Gastrocnemius medialis (tissue), 4 donors: ENCODE measurements at regions not wholly inside any gene's neighbourhood (a gene's known extent, or its start where the extent isn't known, plus 50 kb on each side); places are given as distances from the start of the nearest gene placed in this dataset.

ENCODE experiments used
- ATAC-seq, 2 donors: fragments of 150-250 bp; one replicate each; pipeline ENCODE4 v1.9.1; 2016
- DNase-seq, 2 donors: peaks; one replicate each; pipeline ENCODE4 v3.0.0-alpha.2; 2019
- H3K27ac ChIP-seq, 4 donors: fragments of 200-600 bp; sonication (generic); 1 replicate in 1 of 4; 2 replicates in 3 of 4; pipeline ENCODE4 v1.5.1; 2016 to 2018; ENCODE audit warnings: mild to moderate bottlenecking in 2 of 4, moderate library complexity in 1 of 4
- H3K27me3 ChIP-seq, 3 donors: fragments of 200-600 bp; sonication (generic) in 2 of 3; 1 replicate in 1 of 3; 2 replicates in 2 of 3; pipeline versions ENCODE4 v1.5.1 to v1.6.0; 2016 to 2019; ENCODE audit warnings: mild to moderate bottlenecking in 1 of 3, moderate library complexity in 1 of 3
- H3K36me3 ChIP-seq, 2 donors: fragments of 200-600 bp; sonication (generic) in 1 of 2; one replicate each; pipeline ENCODE4 v1.5.1; 2017 to 2018
- H3K4me1 ChIP-seq, 2 donors: fragments of 200-600 bp; sonication (generic) in 1 of 2; one replicate each; pipeline ENCODE4 v1.5.1; 2016 to 2017; ENCODE audit warnings: mild to moderate bottlenecking in 2 of 2
- H3K4me3 ChIP-seq, 4 donors: fragments of 200-600 bp; sonication (generic) in 3 of 4; 1 replicate in 1 of 4; 2 replicates in 3 of 4; pipeline ENCODE4 v1.5.1; 2016 to 2019; ENCODE audit warnings: mild to moderate bottlenecking in 2 of 4
- H3K9me3 ChIP-seq, 3 donors: fragments of 200-600 bp; sonication (generic) in 2 of 3; 1 replicate in 1 of 3; 2 replicates in 2 of 3; pipeline ENCODE4 v1.5.1; 2016 to 2019
- CTCF ChIP-seq, 5 experiments: fragments of 450-650 bp in 3 of 5; fragments of 200-600 bp in 2 of 5; sonication (generic) in 2 of 5; IDR thresholded peaks in 4 of 5; conservative IDR thresholded peaks in 1 of 5; 1 replicate in 4 of 5; 2 replicates in 1 of 5; pipeline ENCODE4 v1.5.1; 2016 to 2019; ENCODE audit warnings: antibody characterized with exemption in 5 of 5, mild to moderate bottlenecking in 3 of 5, moderate library complexity in 3 of 5
- POLR2A ChIP-seq, 2 donors: fragments of 450-650 bp; IDR thresholded peaks; one replicate each; pipeline ENCODE4 v1.6.1; 2017; ENCODE audit warnings: antibody characterized with exemption in 2 of 2, mild to moderate bottlenecking in 2 of 2, moderate library complexity in 2 of 2
- in situ Hi-C, 4 donors: fragments of 200-750 bp; cut with MboI; loops; one replicate each; pipeline versions ENCODE4 v1.15.0 to v1.8.0; 2017; ENCODE audit warnings: low sequenced_read_pairs in 4 of 4
- intact Hi-C: fragments of 100-400 bp; cut with DNase I; formaldehyde crosslinking; loops from one replicate; pipeline ENCODE4 v1.15.1; 2023; ENCODE audit warnings: low total_unique reads

DNA sequence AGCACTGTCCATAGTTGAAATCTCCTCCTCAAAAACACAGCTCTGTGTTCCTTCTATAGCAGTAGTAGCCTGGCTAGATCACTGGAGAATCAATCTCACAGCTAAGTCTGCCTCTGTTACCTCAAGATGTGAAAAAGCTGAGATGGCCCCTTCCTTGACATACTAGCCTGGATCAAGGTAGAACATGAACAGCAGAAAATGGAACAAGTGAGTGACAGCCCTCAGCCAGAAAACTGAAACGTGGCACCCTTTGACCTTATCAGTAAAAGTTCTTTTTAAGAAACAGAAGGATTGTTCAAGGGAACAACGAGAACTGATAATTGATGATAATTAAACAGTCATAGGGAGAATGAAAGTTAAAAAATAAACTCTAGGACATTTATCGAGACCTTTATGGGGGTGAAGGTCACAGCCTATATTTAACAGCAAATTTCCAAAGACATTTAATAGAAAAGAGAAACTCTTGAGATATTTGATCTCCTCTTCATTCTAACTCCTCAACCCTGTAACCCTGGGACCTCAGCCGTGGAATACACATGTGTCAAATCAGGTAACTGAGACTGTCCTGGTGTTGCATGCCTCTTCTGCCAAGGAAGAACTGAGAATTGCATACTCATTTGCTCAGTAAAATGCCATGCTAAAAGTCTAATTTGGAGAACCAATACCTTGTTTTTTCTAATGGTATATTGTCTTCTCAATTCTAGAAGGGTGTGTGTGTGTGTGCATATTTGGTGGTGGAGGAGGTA is 258.0 kb upstream of the ATP2B1 start:
- ATAC-seq (no peak), DNase-seq (no peak)
- Histone ChIP-seq H3K27ac (no peak overlapping the region), H3K4me3 (no peak overlapping the region), H3K9me3 (no peaks in the 10 kb centered on the region), H3K4me1 (no peaks in the 10 kb centered on the region), H3K27me3 (no peaks in the 10 kb centered on the region), H3K36me3 (no peaks in the 10 kb centered on the region)
- TF ChIP-seq CTCF (IDR thresholded peaks at IDR 0.05 in 4 of 5, conservative IDR thresholded peaks at IDR 0.05 in 1 of 5) (no peak), POLR2A (IDR thresholded peaks at IDR 0.05) (no peak)
- in situ Hi-C loops, result no loop called here
- intact Hi-C loops, result no loop called here

DNA sequence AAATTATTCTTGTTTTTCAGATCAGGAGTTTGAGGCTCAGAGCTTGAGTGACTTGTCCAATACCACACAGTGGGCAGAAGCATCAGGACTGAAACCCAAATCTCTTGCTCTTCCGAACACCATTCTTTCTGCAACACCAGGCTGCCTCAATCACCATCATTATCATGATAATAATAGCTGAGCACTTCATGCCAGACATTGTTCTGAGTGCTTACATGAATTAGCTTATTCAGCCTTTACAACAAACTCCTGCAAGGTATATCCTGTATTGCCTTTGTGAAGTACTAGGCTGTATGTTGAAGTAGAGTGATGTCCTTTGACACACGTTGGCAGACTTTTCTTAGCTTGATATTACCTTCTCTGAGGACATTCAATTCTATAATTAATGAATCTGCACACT is 257.4 kb upstream of the ATP2B1 start:
- H3K36me3 ChIP-seq, result no peaks in the 10 kb centered on the region
- no peaks in the 10 kb centered on the region for H3K9me3 ChIP-seq
- H3K4me3 ChIP-seq, result no peak overlapping the region
- TF ChIP-seq POLR2A (IDR thresholded peaks at IDR 0.05), result no peak
- intact Hi-C loops (no loop called here), in situ Hi-C loops (no loop called here)
- H3K27me3 ChIP-seq, result no peaks in the 10 kb centered on the region
- no peak for DNase-seq
- H3K27ac ChIP-seq, result no peak overlapping the region
- ATAC-seq, result no peak
- no peaks in the 10 kb centered on the region for H3K4me1 ChIP-seq

GRCh38 chr12:89962648-89963047 is 254.0 kb upstream of the ATP2B1 start:
- TF ChIP-seq CTCF (IDR thresholded peaks at IDR 0.05 in 4 of 5, conservative IDR thresholded peaks at IDR 0.05 in 1 of 5) (no peak), POLR2A (IDR thresholded peaks at IDR 0.05) (no peak)
- Histone ChIP-seq H3K36me3 (no peaks in the 10 kb centered on the region), H3K4me1 (no peaks in the 10 kb centered on the region), H3K4me3 (no peak overlapping the region), H3K27me3 (no peaks in the 10 kb centered on the region), H3K9me3 (no peaks in the 10 kb centered on the region), H3K27ac (no peak overlapping the region)
- DNase-seq (no peak), ATAC-seq (no peak)
- in situ Hi-C loops, result no loop called here
- intact Hi-C loops, result no loop called here

GRCh38 chr12:89960607-89961394 is 252.2 kb upstream of the ATP2B1 start:
- ATAC-seq, result no peak

GRCh38 chr12:89960011-89960507 is 251.4 kb upstream of the ATP2B1 start:
- Histone ChIP-seq H3K9me3 (no peaks in the 10 kb centered on the region), H3K4me3 (no peak overlapping the region), H3K4me1 (no peaks in the 10 kb centered on the region), H3K27ac (no peak overlapping the region), H3K36me3 (no peaks in the 10 kb centered on the region), H3K27me3 (no peaks in the 10 kb centered on the region)
- ATAC-seq (no peak), DNase-seq (no peak)
- intact Hi-C loops (no loop called here), in situ Hi-C loops (no loop called here)
- TF ChIP-seq POLR2A (IDR thresholded peaks at IDR 0.05) (no peak), CTCF (IDR thresholded peaks at IDR 0.05 in 4 of 5, conservative IDR thresholded peaks at IDR 0.05 in 1 of 5) (no peak)

More at GRCh38 chr12:89960607-89961394, 252.2 kb upstream of the ATP2B1 start:
- no peaks in the 10 kb centered on the region for H3K4me1 ChIP-seq
- intact Hi-C loops, result no loop called here
- H3K36me3 ChIP-seq, result no peaks in the 10 kb centered on the region
- TF ChIP-seq POLR2A (IDR thresholded peaks at IDR 0.05), result no peak
- in situ Hi-C loops, result no loop called here
- no peak overlapping the region for H3K27ac ChIP-seq
- no peaks in the 10 kb centered on the region for H3K27me3 ChIP-seq
- H3K4me3 ChIP-seq, result no peak overlapping the region
- H3K9me3 ChIP-seq, result no peaks in the 10 kb centered on the region
- no peak for DNase-seq
